Left renal pelvis (tissue), 4 donors: ENCODE measurements at regions not wholly inside any gene's neighbourhood (a gene's known extent, or its start where the extent isn't known, plus 50 kb on each side); places are given as distances from the start of the nearest gene placed in this dataset.
"Not testable (repeated sequence)": the region's sequence is repeated elsewhere in the genome, so short reads cannot be mapped to it uniquely, and the experiment has no call there.

Source experiments
- DNase-seq, 4 donors: peaks; one replicate each; pipeline ENCODE4 v3.0.0-alpha.2; 2013; ENCODE audit warnings: low read depth in 4 of 4, low spot score in 3 of 4

- no peak for DNase-seq
These were observed 1154.8 kb downstream of the TMEM121 start for GRCh38 chr14:106681161-106681560.

GRCh38 chr14:106681568-106681967 is 1155.2 kb downstream of the TMEM121 start:
- no peak for DNase-seq

- DNase-seq = no peak
These were observed 1157.2 kb downstream of the TMEM121 start for GRCh38 chr14:106683631-106684030.

DNA sequence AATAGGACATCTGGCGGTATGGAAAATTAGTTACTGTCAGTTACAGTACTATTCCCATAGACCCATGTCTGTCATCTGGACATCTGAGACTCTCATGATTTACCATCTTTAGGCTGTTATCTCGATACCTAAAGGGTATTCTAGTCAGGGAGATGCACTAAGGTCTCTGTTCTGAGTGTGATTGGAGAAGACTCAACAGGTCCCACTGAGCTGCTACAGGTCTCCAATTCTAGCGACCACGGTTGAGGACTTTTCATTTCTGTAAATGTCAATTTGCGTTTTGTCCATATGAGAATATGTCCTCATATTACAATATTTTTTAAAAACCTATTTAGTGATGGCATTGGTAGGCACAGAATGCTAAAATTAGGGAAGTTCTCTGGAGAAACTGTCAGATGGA is 1160.2 kb downstream of the TMEM121 start:
- DNase-seq = no peak

GRCh38 chr14:106690333-106690891 is 1164.0 kb downstream of the TMEM121 start:
- DNase-seq = no peak

- no peak for DNase-seq
These were observed 1165.4 kb downstream of the TMEM121 start for GRCh38 chr14:106691601-106692291.

GRCh38 chr14:106694638-106695393 is 1168.4 kb downstream of the TMEM121 start:
- DNase-seq = no peak

DNA sequence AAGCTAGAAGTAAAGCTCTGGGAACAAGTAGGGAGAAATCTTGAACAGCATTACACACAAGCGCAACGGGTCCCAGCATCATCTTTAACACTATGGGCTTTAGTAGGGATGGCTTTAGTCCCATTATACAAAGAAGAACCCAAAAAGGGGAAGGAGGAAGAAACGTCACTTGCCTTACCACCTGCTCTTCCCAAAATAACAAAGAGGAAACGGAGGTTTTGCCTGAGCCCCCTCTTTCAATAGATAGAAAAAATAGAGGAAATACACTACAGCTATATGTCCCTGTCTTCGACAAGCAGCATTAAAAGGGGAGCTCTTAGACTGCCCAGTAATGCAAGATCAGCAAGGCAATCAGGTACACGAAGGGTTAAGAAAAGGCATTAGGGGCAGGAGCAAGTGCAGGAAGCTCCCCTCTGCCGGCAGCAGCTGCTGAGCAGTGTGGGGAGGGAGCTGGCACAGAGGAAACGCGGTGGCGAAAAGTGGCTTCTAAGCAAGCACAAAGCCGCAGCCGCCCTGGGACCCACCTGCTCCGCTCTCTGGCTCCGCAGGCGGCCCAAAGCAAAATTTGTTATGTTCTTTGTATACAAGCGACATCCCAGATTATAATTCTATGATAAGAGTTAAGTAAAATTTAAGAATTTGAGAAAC is 1172.4 kb downstream of the TMEM121 start:
- DNase-seq = not testable (repeated sequence)

DNA sequence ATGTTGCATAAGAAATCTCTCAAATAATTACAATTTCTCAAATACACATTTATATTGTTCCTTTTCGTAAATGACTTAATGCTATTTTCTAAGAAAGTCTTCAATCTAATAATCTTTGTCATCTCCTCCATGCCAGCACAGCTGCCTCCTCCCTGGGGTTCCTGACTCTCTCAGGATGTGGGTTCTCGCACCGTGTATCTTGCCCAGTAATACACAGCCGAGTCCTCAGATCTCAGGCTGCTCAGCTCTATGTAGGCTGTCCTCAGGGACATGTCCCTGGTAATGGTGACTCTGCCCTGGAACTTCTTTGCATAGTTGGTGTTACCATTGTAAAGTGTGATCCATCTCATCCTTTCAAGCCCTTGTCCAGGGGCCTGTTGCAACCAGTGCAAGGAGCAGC is 1177.3 kb downstream of the TMEM121 start:
- DNase-seq = not testable (repeated sequence)

DNA sequence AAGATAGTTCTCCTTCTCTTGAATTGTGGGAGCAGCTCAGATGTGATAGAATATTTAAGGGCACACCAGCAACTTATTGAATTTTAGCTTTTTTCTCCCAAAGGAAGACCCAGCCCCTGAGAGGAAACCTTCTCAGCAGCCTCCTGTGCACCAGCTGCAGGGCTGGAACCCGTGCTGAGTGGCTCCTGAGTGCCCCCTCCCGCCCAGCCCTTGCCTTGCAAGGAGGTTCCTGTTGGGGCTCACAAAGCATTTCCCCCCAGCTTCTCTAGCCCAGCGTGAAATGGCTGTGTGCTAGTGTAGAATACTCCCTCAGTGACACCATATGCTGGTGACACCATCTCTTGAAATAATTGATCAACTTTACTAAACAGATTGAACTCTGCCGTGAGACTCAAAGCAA is 1180.1 kb downstream of the TMEM121 start:
- not testable (repeated sequence) for DNase-seq

GRCh38 chr14:106710187-106710586 is 1183.8 kb downstream of the TMEM121 start:
- DNase-seq = not testable (repeated sequence)

- DNase-seq = not testable (repeated sequence)
These were observed 1186.1 kb downstream of the TMEM121 start for GRCh38 chr14:106712513-106712912.

DNA sequence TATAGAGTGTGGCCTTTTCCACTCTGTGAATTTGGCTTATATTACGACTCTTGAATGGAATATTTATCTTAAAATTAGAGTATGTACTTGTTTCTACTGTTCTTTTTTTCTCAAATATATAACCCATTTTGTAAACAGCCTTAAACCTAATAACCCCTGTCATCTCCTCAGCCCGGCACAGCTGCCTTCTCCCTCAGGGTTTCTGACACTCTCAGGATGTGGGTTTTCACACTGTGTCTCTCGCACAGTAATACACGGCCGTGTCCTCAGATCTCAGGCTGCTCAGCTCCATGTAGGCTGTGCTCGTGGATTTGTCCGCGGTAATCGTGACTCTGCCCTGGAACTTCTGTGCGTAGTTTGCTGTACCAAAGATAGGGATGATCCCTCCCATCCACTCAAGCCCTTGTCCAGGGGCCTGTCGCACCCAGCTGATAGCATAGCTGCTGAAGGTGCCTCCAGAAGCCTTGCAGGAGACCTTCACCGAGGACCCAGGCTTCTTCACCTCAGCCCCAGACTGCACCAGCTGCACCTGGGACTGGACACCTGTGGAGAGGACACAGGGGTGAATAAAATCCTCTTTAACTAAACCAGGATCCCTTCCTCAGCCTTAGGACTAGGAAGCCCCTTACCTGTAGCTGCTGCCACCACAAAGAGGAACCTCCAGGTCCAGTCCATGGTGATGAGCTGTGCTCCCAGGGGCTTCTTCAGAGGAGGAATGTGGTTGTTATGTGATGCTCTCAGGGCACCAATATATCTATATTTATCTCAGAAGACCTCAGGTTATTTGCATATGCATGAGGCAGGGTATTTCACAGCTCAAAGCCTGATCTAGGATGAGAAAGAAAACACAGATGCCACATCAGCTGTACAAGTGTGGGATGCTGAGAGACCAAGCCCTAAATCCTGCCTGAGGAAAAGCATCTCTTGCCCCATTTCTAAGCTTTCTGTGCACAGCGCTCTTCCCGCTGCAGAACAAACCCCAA is 1188.4 kb downstream of the TMEM121 start:
- not testable (repeated sequence) for DNase-seq

GRCh38 chr14:106717544-106717943 is 1191.2 kb downstream of the TMEM121 start:
- not testable (repeated sequence) for DNase-seq

GRCh38 chr14:106719880-106720279 is 1193.5 kb downstream of the TMEM121 start:
- not testable (repeated sequence) for DNase-seq

GRCh38 chr14:106721926-106722325 is 1195.5 kb downstream of the TMEM121 start:
- DNase-seq = not testable (repeated sequence)

DNA sequence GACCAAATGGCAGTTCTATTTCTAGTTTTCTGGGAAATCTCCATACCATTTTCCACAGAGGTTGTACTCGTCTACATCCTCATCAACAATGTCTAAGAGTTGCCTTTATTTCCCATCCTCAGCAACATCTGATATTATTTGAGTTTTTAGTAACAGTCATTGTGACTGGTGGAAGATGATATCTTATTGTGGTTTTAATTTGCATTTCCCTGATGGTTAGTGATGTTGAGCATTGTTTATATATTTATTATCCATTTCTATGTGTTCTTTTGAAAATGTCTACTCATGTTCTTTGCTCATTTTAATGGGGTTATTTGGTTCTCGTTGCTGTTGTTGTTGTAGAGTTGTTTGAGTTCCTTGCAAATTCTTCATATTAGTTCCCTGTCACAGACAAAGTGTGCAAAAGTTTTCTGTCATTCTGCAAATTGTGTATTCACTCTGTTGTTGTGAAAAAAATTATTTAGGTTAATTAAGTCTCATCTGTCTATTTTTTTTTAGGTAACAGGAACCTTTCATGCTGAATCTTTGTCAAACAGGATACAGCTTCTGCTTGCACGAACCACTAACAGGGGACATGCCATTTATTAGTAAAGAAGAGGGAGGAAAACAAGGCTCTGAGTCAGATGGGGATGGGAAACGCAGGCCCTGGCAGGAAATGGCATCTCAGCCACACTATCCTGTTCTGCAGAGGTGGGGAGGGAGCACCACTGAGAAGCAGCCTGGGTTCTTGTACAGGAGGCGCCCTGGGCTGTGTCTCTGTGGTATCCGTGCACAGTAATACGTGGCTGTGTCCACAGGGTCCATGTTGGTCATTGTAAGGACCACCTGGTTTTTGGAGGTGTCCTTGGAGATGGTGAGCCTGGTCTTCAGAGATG is 1196.7 kb downstream of the TMEM121 start:
- DNase-seq = not testable (repeated sequence)

- DNase-seq = not testable (repeated sequence)
These were observed 1201.6 kb downstream of the TMEM121 start for GRCh38 chr14:106727962-106728361.

- no peak for DNase-seq
These were observed 1202.2 kb downstream of the TMEM121 start for GRCh38 chr14:106728611-106729010.
